ENCODE measurements at regions not wholly inside any gene's neighbourhood (a gene's known extent, or its start where the extent isn't known, plus 50 kb on each side); places are given as distances from the start of the nearest gene placed in this dataset.

DNA sequence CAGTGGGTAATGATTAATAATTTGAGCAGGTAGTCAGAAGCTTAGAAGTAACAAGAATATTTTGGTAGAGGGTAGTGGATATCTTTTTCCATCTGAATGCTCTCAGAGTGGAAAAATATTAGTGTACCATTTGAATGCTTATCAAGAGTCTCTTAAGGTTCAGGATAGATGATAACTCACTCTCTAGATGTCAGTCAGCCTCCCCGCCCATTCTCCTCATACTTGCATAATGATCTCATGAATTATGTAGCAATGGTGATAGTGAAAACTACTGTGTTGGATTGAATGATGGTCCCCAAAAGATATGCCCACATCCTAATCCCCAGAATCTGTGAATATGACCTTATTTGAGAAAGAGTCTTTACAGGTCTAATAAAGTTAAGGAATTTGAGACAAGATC is 132.7 kb upstream of the KLF12 start:
- TF ChIP-seq, protein P1, sequence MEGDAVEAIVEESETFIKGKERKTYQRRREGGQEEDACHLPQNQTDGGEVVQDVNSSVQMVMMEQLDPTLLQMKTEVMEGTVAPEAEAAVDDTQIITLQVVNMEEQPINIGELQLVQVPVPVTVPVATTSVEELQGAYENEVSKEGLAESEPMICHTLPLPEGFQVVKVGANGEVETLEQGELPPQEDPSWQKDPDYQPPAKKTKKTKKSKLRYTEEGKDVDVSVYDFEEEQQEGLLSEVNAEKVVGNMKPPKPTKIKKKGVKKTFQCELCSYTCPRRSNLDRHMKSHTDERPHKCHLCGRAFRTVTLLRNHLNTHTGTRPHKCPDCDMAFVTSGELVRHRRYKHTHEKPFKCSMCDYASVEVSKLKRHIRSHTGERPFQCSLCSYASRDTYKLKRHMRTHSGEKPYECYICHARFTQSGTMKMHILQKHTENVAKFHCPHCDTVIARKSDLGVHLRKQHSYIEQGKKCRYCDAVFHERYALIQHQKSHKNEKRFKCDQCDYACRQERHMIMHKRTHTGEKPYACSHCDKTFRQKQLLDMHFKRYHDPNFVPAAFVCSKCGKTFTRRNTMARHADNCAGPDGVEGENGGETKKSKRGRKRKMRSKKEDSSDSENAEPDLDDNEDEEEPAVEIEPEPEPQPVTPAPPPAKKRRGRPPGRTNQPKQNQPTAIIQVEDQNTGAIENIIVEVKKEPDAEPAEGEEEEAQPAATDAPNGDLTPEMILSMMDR (conservative IDR thresholded peaks at IDR 0.05; ENCODE audit: low read depth in 2 of 2) = no peak
- TF ChIP-seq EZH2 (IDR thresholded peaks at IDR 0.05; ENCODE audit: low read depth, unreplicated experiment) = no peak
- TF ChIP-seq JUNB (IDR thresholded peaks at IDR 0.05; ENCODE audit: unreplicated experiment) = no peak
- TF ChIP-seq POLR2AphosphoS5 (IDR thresholded peaks at IDR 0.05; ENCODE audit: low read depth) = no peak
- TF ChIP-seq, protein P2, sequence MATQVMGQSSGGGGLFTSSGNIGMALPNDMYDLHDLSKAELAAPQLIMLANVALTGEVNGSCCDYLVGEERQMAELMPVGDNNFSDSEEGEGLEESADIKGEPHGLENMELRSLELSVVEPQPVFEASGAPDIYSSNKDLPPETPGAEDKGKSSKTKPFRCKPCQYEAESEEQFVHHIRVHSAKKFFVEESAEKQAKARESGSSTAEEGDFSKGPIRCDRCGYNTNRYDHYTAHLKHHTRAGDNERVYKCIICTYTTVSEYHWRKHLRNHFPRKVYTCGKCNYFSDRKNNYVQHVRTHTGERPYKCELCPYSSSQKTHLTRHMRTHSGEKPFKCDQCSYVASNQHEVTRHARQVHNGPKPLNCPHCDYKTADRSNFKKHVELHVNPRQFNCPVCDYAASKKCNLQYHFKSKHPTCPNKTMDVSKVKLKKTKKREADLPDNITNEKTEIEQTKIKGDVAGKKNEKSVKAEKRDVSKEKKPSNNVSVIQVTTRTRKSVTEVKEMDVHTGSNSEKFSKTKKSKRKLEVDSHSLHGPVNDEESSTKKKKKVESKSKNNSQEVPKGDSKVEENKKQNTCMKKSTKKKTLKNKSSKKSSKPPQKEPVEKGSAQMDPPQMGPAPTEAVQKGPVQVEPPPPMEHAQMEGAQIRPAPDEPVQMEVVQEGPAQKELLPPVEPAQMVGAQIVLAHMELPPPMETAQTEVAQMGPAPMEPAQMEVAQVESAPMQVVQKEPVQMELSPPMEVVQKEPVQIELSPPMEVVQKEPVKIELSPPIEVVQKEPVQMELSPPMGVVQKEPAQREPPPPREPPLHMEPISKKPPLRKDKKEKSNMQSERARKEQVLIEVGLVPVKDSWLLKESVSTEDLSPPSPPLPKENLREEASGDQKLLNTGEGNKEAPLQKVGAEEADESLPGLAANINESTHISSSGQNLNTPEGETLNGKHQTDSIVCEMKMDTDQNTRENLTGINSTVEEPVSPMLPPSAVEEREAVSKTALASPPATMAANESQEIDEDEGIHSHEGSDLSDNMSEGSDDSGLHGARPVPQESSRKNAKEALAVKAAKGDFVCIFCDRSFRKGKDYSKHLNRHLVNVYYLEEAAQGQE (IDR thresholded peaks at IDR 0.05; ENCODE audit: unreplicated experiment) = no peak
